ENCODE measurements at regions not wholly inside any gene's neighbourhood (a gene's known extent, or its start where the extent isn't known, plus 50 kb on each side); places are given as distances from the start of the nearest gene placed in this dataset.

GRCh38 chr18:10027031-10027430, 113.2 kb downstream of the VAPA start:
- H3K4me1 ChIP-seq (ENCODE audit: control insufficient read depth, insufficient read depth, low read length) = no peaks in the 10 kb centered on the region
- ChIA-PET POLR2A (no interaction called here), CTCF (interaction anchor here (0.9 to 1.3 kb wide), 2 partner anchors 11 to 14 kb away, joined by 3 to 4 read pairs; no protein-coding TSS in a partner anchor)
- H3K9me3 ChIP-seq (ENCODE audit: control insufficient read depth, insufficient read depth, low read depth, low read length) = no peaks in the 10 kb centered on the region
- no peaks in the 10 kb centered on the region for H3K36me3 ChIP-seq (ENCODE audit: control insufficient read depth in 2 of 2, insufficient read depth in 1 of 2, low read length in 2 of 2)
- no peak overlapping the region for H3K4me3 ChIP-seq (ENCODE audit: low read depth, low read length)
- TF ChIP-seq PBX3 (CRISPR knock-in tag; IDR thresholded peaks at IDR 0.05) (no peak), TRIM28 (IDR thresholded peaks at IDR 0.05; ENCODE audit: borderline replicate concordance, low read length) (no peak), ZSCAN23 (tag by site-specific recombination; IDR thresholded peaks at IDR 0.05) (no peak), MYNN (tag by site-specific recombination; IDR thresholded peaks at IDR 0.05; ENCODE audit: borderline replicate concordance) (no peak), ZNF48 (tag by site-specific recombination; IDR thresholded peaks at IDR 0.05) (no peak), PRDM6 (tag by site-specific recombination; IDR thresholded peaks at IDR 0.05) (no peak), ZNF621 (tag by site-specific recombination; IDR thresholded peaks at IDR 0.05) (no peak), ZNF776 (tag by site-specific recombination; IDR thresholded peaks at IDR 0.05; ENCODE audit: borderline replicate concordance) (no peak), OSR2 (tag by site-specific recombination; IDR thresholded peaks at IDR 0.05) (no peak), ZNF133 (tag by site-specific recombination; IDR thresholded peaks at IDR 0.05) (no peak), PRDM4 (tag by site-specific recombination; IDR thresholded peaks at IDR 0.05) (no peak), SALL2 (tag by site-specific recombination; IDR thresholded peaks at IDR 0.05; ENCODE audit: borderline replicate concordance) (no peak), ZBTB6 (tag by site-specific recombination; IDR thresholded peaks at IDR 0.05) (no peak), TCF7L2 (IDR thresholded peaks at IDR 0.05; ENCODE audit: borderline replicate concordance, low read depth, low read length) (no peak), ZNF658 (tag by site-specific recombination; IDR thresholded peaks at IDR 0.05) (no peak)
- no peak overlapping the region for H3K27ac ChIP-seq (ENCODE audit: extremely low read depth, low read depth, low read length)

- no peak for TF ChIP-seq ZBTB6 (tag by site-specific recombination; IDR thresholded peaks at IDR 0.05)
- no peak for TF ChIP-seq SCRT1 (tag by site-specific recombination; IDR thresholded peaks at IDR 0.05; ENCODE audit: borderline replicate concordance)
- TF ChIP-seq ZNF670 (tag by site-specific recombination; IDR thresholded peaks at IDR 0.05; ENCODE audit: low read depth) = no peak
- TF ChIP-seq ZBTB11 (tag by site-specific recombination; conservative IDR thresholded peaks at IDR 0.05; ENCODE audit: low read depth) = no peak
- no peak for TF ChIP-seq ZBTB20 (tag by site-specific recombination; IDR thresholded peaks at IDR 0.05)
- no peak for TF ChIP-seq PRDM1 (tag by site-specific recombination; IDR thresholded peaks at IDR 0.05)
- no peak for TF ChIP-seq GLIS2 (tag by site-specific recombination; IDR thresholded peaks at IDR 0.05)
- no peak overlapping the region for H3K27ac ChIP-seq (ENCODE audit: extremely low read depth, low read depth, low read length)
- POLR2A ChIA-PET = no interaction called here
- H3K36me3 ChIP-seq (ENCODE audit: control insufficient read depth in 2 of 2, insufficient read depth in 1 of 2, low read length in 2 of 2) = no peaks in the 10 kb centered on the region
- no peak overlapping the region for H3K4me3 ChIP-seq (ENCODE audit: low read depth, low read length)
- CTCF ChIA-PET = no interaction called here
- H3K9me3 ChIP-seq (ENCODE audit: control insufficient read depth, insufficient read depth, low read depth, low read length) = no peaks in the 10 kb centered on the region
- no peaks in the 10 kb centered on the region for H3K4me1 ChIP-seq (ENCODE audit: control insufficient read depth, insufficient read depth, low read length)
Measured at GRCh38 chr18:10027461-10027860, 113.6 kb downstream of the VAPA start.
